Left lobe of liver (tissue), 2 donors: ENCODE measurements at regions not wholly inside any gene's neighbourhood (a gene's known extent, or its start where the extent isn't known, plus 50 kb on each side); places are given as distances from the start of the nearest gene placed in this dataset.
A peak's percentile ranks its signal among the peaks of the same experiment; 100 is the strongest.

Experiments used
- ATAC-seq: fragments of 200-7000 bp; cut with Tn5 transposase; one replicate; pipeline ENCODE4 v1.9.1; 2020; ENCODE audit warnings: mild to moderate bottlenecking, moderate library complexity
- DNase-seq: peaks from one replicate; pipeline ENCODE4 v3.0.0-alpha.2; 2020; ENCODE audit warnings: low spot score
- donor health status: DM: no; HTN: no; CAD: no; lungs with moderate emphysema.
- donor health status: DM: no; HTN: yes; CAD: no.

- DNase-seq: no peak
- no peak for ATAC-seq
Measured at GRCh38 chr4:138698641-138699040, 316.9 kb upstream of the NOCT start.

GRCh38 chr4:138697851-138698250 lies 317.7 kb upstream of the NOCT start:
- DNase-seq (no peak), ATAC-seq (no peak)

- no peak for DNase-seq
- ATAC-seq: no peak
Measured at GRCh38 chr4:138696771-138697170, 318.8 kb upstream of the NOCT start.

GRCh38 chr4:138696058-138696457 lies 319.5 kb upstream of the NOCT start:
- DNase-seq: no peak
- ATAC-seq: no peak

GRCh38 chr4:138693526-138693925 lies 322.1 kb upstream of the NOCT start:
- DNase-seq (no peak), ATAC-seq (no peak)

- ATAC-seq: no peak
- no peak for DNase-seq
Measured at GRCh38 chr4:138692411-138692810, 323.2 kb upstream of the NOCT start.

GRCh38 chr4:138689593-138689992 lies 326.0 kb upstream of the NOCT start:
- no peak for ATAC-seq

GRCh38 chr4:138689187-138689586 lies 326.4 kb upstream of the NOCT start:
- ATAC-seq: no peak

More at GRCh38 chr4:138689593-138689992, 326.0 kb upstream of the NOCT start:
- DNase-seq: no peak

GRCh38 chr4:138688408-138689085 lies 327.0 kb upstream of the NOCT start:
- DNase-seq (no peak), ATAC-seq (no peak)

More at GRCh38 chr4:138689187-138689586, 326.4 kb upstream of the NOCT start:
- no peak for DNase-seq

- no peak for DNase-seq
- no peak for ATAC-seq
Measured at GRCh38 chr4:138686106-138686835, 329.3 kb upstream of the NOCT start.

GRCh38 chr4:138685316-138685715 lies 330.3 kb upstream of the NOCT start:
- ATAC-seq (no peak), DNase-seq (no peak)

GRCh38 chr4:138680989-138681604 lies 334.5 kb upstream of the NOCT start:
- peak; percentile 99 for ATAC-seq
- peak; percentile 78 for DNase-seq

GRCh38 chr4:138680256-138680655 lies 335.3 kb upstream of the NOCT start:
- ATAC-seq (no peak), DNase-seq (no peak)

GRCh38 chr4:138678985-138679746 lies 336.4 kb upstream of the NOCT start:
- ATAC-seq (no peak), DNase-seq (no peak)

GRCh38 chr4:138677748-138678147 lies 337.8 kb upstream of the NOCT start:
- ATAC-seq (no peak), DNase-seq (no peak)

- ATAC-seq: no peak
Measured at GRCh38 chr4:138677212-138677611, 338.4 kb upstream of the NOCT start.

GRCh38 chr4:138675685-138676084 lies 339.9 kb upstream of the NOCT start:
- DNase-seq (no peak), ATAC-seq (no peak)

More at GRCh38 chr4:138677212-138677611, 338.4 kb upstream of the NOCT start:
- DNase-seq: no peak

- ATAC-seq: no peak
- no peak for DNase-seq
Measured at GRCh38 chr4:138674209-138674608, 341.4 kb upstream of the NOCT start.

GRCh38 chr4:138673053-138673452 lies 342.5 kb upstream of the NOCT start:
- no peak for DNase-seq
- no peak for ATAC-seq

GRCh38 chr4:138672393-138672976 lies 343.1 kb upstream of the NOCT start:
- ATAC-seq (peak; percentile 36), DNase-seq (no peak)

GRCh38 chr4:138671606-138672084 lies 343.9 kb upstream of the NOCT start:
- DNase-seq (no peak), ATAC-seq (no peak)
